ENCODE measurements at regions not wholly inside any gene's neighbourhood (a gene's known extent, or its start where the extent isn't known, plus 50 kb on each side); places are given as distances from the start of the nearest gene placed in this dataset.

- no peak for TF ChIP-seq CTCF (IDR thresholded peaks at IDR 0.05; ENCODE audit: insufficient read depth, low read length, poor library complexity, severe bottlenecking)
- H3K36me3 ChIP-seq (ENCODE audit: control insufficient read depth, insufficient read depth, low read length) = no peaks in the 10 kb centered on the region
- no peak for DNase-seq (ENCODE audit: low read depth)
- H3K27me3 ChIP-seq (ENCODE audit: control insufficient read depth, insufficient read depth, low read length) = no peaks in the 10 kb centered on the region
- no peak overlapping the region for H3K4me3 ChIP-seq (ENCODE audit: low read depth, low read length)
Measured at GRCh38 chr5:71986101-71986500, 121.2 kb upstream of the MAP1B start.

- Histone ChIP-seq H3K27me3 (ENCODE audit: control insufficient read depth, insufficient read depth, low read length) (no peaks in the 10 kb centered on the region), H3K4me3 (ENCODE audit: low read depth, low read length) (no peak overlapping the region), H3K36me3 (ENCODE audit: control insufficient read depth, insufficient read depth, low read length) (no peaks in the 10 kb centered on the region)
- DNase-seq (ENCODE audit: low read depth) = no peak
- no peak for TF ChIP-seq CTCF (IDR thresholded peaks at IDR 0.05; ENCODE audit: insufficient read depth, low read length, poor library complexity, severe bottlenecking)
Measured at GRCh38 chr5:71988808-71989207, 118.5 kb upstream of the MAP1B start.

GRCh38 chr5:71993600-71993999 lies 113.7 kb upstream of the MAP1B start:
- H3K36me3 ChIP-seq (ENCODE audit: control insufficient read depth, insufficient read depth, low read length) = no peaks in the 10 kb centered on the region
- no peak for DNase-seq (ENCODE audit: low read depth)
- H3K4me3 ChIP-seq (ENCODE audit: low read depth, low read length) = no peak overlapping the region
- no peaks in the 10 kb centered on the region for H3K27me3 ChIP-seq (ENCODE audit: control insufficient read depth, insufficient read depth, low read length)
- no peak for TF ChIP-seq CTCF (IDR thresholded peaks at IDR 0.05; ENCODE audit: insufficient read depth, low read length, poor library complexity, severe bottlenecking)

- no peaks in the 10 kb centered on the region for H3K27me3 ChIP-seq (ENCODE audit: control insufficient read depth, insufficient read depth, low read length)
- no peak for TF ChIP-seq CTCF (IDR thresholded peaks at IDR 0.05; ENCODE audit: insufficient read depth, low read length, poor library complexity, severe bottlenecking)
- DNase-seq (ENCODE audit: low read depth) = no peak
- H3K4me3 ChIP-seq (ENCODE audit: low read depth, low read length) = no peak overlapping the region
- H3K36me3 ChIP-seq (ENCODE audit: control insufficient read depth, insufficient read depth, low read length) = no peaks in the 10 kb centered on the region
Measured at GRCh38 chr5:71996789-71997188, 110.5 kb upstream of the MAP1B start.

GRCh38 chr5:71998746-71999145 lies 108.5 kb upstream of the MAP1B start:
- H3K27me3 ChIP-seq (ENCODE audit: control insufficient read depth, insufficient read depth, low read length) = peaks cover 2% of the 10 kb centered on the region
- no peak overlapping the region for H3K4me3 ChIP-seq (ENCODE audit: low read depth, low read length)
- TF ChIP-seq CTCF (IDR thresholded peaks at IDR 0.05; ENCODE audit: insufficient read depth, low read length, poor library complexity, severe bottlenecking) = no peak
- no peaks in the 10 kb centered on the region for H3K36me3 ChIP-seq (ENCODE audit: control insufficient read depth, insufficient read depth, low read length)
- DNase-seq (ENCODE audit: low read depth) = no peak

- no peak for TF ChIP-seq CTCF (IDR thresholded peaks at IDR 0.05; ENCODE audit: insufficient read depth, low read length, poor library complexity, severe bottlenecking)
- H3K36me3 ChIP-seq (ENCODE audit: control insufficient read depth, insufficient read depth, low read length) = no peaks in the 10 kb centered on the region
- H3K4me3 ChIP-seq (ENCODE audit: low read depth, low read length) = no peak overlapping the region
- DNase-seq (ENCODE audit: low read depth) = no peak
- peaks cover 2% of the 10 kb centered on the region for H3K27me3 ChIP-seq (ENCODE audit: control insufficient read depth, insufficient read depth, low read length)
Measured at GRCh38 chr5:72000707-72001106, 106.6 kb upstream of the MAP1B start.
